Esophagus squamous epithelium (tissue), 4 donors: ENCODE measurements at regions not wholly inside any gene's neighbourhood (a gene's known extent, or its start where the extent isn't known, plus 50 kb on each side); places are given as distances from the start of the nearest gene placed in this dataset.

Experiments
- CTCF ChIP-seq, 6 experiments: fragments of 450-650 bp in 4 of 6; fragments of 200-600 bp in 2 of 6; sonication (generic) in 2 of 6; IDR thresholded peaks; one replicate each; pipeline ENCODE4 v1.5.1; 2016 to 2019; ENCODE audit warnings: antibody characterized with exemption in 6 of 6, mild to moderate bottlenecking in 4 of 6, moderate library complexity in 4 of 6
- POLR2A ChIP-seq, 4 donors: fragments of 450-650 bp; IDR thresholded peaks; one replicate each; pipeline ENCODE4 v1.6.1; 2017; ENCODE audit warnings: antibody characterized with exemption in 4 of 4, mild to moderate bottlenecking in 4 of 4, moderate library complexity in 3 of 4

GRCh38 chr18:24632158-24632988 lies 171.9 kb downstream of the HRH4 start:
- TF ChIP-seq CTCF (IDR thresholded peaks at IDR 0.05) (no peak), POLR2A (IDR thresholded peaks at IDR 0.05) (no peak)
